ENCODE measurements at regions not wholly inside any gene's neighbourhood (a gene's known extent, or its start where the extent isn't known, plus 50 kb on each side); places are given as distances from the start of the nearest gene placed in this dataset.

- no peak for TF ChIP-seq CEBPB (IDR thresholded peaks at IDR 0.05; ENCODE audit: low read depth, low read length)
- TF ChIP-seq SUZ12 (IDR thresholded peaks at IDR 0.05; ENCODE audit: low read length), result no peak
Measured at GRCh38 chr6:47147175-47147727, 105.1 kb upstream of the ADGRF1 start.
